ENCODE measurements at regions not wholly inside any gene's neighbourhood (a gene's known extent, or its start where the extent isn't known, plus 50 kb on each side); places are given as distances from the start of the nearest gene placed in this dataset.

GRCh38 chr17:12457493-12457892 is 208.2 kb upstream of the MYOCD start:
- no peak for DNase-seq

- no peak for DNase-seq
These were observed 206.0 kb upstream of the MYOCD start for GRCh38 chr17:12459736-12460135.

DNA sequence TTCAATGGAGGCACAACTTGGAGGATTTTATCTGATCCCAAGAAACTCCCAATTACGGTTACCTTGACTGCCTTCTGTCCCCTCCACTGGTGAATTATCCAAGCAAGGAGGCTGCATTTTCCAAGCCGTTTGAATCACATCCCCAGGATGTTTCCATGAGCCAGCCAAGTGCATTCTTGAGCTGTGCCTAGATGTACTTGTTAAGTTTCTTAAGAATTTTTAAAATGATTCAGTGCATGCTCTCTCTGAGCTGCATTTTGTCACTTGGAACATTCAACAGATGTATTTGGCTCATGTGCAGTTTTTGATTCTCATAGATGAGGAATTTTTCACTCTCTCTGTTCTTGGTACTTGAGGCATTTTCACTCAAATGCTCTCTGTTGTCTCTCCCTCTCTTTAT is 202.6 kb upstream of the MYOCD start:
- no peak for DNase-seq

DNA sequence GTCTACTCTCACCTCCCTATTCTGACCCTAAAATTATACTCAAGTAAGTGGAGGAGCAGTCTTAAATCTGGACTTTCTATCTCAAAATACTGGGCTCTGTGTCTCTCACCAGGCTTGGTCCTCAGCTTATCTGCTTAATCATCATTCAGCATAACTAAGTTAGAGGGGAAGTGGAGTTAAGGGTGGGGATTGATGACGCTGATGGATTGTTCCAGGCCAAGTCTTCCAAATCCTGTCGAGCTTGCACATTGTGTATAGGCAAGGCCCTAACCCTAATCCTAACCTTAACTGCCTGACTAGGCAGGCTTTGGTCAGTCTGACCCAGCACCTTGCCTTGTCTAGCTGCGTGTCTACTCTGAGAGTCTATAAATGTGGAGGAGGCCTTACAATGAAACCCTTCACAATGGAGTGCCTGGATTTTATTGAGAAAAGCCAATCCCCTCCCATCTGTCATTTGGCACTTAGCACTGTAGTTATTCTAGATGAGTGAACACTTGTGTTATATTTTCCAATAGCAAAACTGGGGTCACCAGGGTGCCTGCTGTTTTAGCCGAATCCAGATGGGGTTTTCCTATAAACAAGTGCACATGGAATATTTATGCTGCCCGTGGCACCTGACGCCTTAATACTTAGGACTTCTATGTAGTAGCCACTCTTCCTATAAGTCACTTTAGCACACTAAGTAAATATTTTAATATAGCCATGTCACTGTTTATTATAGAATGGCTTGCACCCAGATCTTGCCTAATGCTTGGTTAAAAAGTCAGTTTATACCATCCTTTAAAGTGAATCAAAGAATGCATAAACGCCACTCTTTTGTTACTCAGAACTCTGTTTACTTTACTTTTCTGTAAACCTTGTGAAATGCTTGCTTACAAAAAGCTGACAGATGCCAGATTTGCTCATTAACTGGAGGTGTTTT is 193.2 kb upstream of the MYOCD start:
- DNase-seq, result no peak

DNA sequence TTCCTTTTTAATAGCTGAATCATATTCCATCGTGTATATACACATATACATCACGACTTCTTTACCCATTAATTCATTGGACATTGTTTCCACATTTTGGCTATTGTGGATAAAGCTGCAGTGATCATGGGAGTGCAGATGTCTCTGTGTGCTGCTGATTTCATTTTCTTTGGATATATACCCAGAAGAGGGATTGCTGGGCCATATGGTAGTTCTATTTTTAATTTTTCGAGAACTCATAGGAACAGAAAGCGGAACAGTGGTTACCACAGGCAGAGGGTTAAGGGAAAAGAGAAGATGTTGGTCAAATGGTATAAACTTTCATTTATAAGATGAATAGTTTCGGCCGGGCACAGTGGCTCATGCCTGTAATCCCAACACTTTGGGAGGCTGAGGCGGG is 187.4 kb upstream of the MYOCD start:
- no peak for DNase-seq

DNA sequence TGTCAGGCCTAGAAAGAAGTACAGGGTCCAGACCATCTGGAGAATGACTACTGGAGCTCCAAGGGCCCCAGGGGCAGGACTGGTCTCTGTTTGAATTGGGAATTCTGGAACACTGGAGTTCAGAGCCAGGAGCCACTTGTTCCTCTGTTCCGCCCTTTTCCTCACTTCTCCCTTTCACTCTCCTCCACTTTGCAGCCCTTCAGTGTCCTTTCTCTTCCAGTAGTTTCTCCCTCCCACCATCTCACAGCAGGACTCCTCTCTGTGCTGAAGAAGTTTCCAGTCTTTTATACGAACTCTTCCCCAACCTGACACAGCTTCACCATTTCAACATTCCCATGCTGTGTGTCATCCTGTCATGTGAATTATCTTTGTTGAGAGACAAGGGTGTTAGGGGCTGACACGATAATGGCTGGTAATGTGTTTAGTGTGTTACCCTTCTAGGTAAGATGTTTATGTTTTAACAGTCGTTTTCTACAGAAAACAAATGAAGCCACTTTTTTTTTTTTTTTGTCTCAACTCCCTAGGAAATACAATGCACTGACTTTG is 180.3 kb upstream of the MYOCD start:
- no peak for DNase-seq

GRCh38 chr17:12489325-12489724 is 176.4 kb upstream of the MYOCD start:
- DNase-seq, result no peak

DNA sequence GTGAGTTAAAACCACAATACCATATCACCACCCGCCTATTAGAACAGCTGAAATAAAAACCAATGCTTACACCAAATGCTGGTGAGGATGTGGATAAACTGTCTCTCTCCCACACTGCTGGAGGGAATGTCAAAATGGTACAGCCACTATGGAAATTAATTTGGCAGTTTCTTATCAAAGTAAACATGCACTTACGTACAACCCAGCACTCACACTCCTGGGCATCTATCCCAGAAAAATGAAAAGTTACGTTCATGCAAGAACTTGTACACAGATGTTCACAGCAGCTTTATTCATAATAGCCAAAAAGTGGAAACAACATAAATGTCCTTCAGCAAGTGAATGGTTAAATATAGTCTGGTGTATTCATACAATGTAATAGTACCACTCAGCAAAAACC is 173.2 kb upstream of the MYOCD start:
- no peak for DNase-seq

- DNase-seq, result no peak
These were observed 159.8 kb upstream of the MYOCD start for GRCh38 chr17:12505866-12506265.

DNA sequence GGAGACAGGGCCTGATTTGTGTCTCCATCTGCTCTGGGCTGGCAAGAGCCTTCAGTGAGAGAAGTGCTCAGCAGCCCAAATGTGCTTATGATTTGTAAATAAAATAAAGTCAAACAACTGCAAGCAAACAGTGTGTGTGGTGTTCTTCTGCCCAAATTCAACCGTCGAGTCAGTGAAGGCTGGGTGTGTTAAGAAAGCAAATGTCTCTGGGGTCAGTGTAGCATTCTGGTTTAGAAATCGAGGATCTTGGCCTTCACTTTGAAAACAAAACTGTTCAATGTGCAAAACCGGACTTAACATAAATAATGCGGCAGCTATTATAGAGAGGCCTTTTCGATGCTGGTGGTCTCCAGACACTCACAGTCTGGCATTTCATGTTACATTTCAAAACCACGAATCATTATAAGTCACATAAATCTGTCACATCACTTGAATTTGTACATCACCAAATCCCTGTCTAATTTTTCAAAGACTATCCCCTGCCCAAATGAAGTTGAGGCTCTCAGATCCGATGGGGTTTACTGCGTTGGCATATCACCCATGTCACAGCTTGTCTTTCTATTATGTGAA is 158.6 kb upstream of the MYOCD start:
- no peak for DNase-seq

DNA sequence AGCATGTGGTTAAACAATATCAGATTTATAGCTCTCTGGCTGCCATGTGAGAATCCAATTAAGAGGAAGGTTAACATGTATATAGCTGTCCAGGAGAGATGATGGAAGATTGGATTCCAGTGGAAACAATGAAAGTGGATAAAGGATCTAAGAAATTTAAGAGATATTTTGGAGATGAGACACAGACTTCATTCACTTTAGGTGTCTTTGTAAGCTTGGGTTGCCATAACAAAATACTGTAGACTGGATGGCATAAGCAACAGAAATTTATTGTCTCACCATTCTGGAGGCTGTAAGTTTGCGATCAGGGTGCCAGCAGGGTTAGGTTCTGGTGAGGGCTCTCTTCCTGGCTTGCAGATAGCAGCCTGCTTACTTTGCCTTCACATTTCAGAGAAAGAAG is 155.9 kb upstream of the MYOCD start:
- no peak for DNase-seq

DNA sequence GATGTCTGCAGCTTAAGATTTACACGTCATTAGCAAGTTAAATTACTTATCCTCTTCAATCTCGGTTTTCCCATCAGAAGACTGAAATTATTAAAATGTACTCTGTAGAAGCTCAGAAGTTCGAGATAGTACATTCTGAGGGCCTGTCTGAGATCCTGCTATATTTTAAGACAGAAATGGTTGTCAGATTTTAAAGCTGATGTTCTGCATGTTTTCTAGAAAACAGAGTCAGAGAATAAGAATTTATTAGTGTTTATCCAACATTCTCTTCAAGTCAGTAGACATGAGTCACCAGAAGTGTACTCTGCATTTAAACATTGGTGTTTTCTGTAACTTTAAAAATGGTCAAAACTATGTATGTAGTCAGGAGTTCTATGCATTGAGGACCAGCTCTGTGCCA is 155.2 kb upstream of the MYOCD start:
- no peak for DNase-seq

DNA sequence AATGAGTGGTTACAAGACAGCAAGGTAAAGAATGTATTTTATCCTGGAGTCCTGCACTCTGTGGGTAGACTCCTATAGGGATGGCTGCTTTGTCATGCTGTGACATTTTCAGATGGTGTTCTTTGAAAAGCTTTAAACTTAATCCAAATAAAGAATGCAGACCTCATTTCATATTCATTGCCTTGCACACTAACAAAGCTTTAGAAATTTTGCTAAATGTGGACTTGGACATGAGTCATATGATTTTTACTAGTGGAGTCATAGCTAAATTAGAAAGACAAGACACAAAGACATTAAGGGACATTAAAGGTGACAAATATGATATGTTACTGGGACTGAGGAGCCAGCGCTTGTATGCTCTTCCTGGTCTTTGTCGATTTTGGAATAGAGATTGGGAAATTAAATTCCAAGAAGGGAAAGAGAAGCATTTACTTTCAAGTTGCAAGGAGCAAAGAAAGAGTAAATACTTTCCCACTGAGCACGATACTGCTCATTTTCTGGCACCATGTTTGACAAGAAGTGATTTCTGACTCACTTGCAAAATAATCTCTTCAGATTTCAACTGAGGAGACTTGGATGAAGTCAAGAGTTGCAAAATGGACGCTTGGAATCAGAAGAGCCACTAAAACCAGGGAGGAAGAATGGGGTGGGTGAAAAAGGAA is 152.9 kb upstream of the MYOCD start:
- DNase-seq, result no peak

GRCh38 chr17:12514596-12514995 is 151.1 kb upstream of the MYOCD start:
- DNase-seq, result no peak

DNA sequence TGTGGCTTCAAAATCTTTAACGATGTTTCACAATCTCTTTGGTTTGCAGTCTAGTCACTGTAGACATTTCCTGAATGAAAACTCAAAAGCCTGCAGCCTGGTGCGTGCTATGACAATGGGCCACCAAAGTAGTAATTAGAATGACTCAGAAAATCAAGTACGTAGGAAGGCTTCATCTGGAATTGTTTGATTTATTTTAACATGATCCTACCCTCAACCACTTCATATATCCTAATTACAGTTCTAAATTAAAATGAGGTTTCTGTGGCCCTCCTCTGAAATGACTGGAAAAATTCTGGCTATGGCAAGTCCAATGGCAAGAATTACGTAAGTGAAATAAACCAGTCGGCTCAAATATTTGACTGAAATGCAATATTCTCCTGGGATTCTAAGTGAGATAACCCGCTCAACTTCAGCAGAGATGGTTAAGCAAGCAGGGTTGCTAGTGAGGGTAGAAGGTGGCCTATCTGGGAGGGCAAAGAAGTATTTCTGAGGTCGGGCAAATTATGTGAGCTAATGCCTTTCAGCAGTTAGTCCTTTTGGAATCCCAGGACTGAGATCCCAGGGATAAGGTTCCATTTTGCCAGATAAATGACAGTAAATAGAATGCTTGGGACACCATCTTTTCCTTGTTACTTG is 145.6 kb upstream of the MYOCD start:
- no peak for DNase-seq

DNA sequence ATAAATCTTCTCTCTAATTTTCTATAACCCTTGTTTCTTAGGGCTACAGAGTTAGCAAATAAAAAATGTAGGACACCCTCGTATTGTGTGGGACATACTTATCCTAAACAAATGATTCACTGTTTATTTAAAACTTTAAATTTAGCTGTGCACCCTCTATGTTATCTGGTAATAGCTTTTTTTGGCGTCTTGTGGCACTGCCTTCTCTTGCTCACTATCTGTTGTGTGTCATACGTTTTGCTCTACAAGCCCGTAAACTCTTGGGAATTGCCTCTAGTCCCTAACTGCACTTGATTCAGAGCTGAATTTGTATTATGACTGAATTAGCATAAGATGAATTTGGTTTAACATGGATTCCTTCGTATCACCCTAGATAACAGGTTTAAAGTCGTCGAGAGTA is 144.3 kb upstream of the MYOCD start:
- no peak for DNase-seq

DNA sequence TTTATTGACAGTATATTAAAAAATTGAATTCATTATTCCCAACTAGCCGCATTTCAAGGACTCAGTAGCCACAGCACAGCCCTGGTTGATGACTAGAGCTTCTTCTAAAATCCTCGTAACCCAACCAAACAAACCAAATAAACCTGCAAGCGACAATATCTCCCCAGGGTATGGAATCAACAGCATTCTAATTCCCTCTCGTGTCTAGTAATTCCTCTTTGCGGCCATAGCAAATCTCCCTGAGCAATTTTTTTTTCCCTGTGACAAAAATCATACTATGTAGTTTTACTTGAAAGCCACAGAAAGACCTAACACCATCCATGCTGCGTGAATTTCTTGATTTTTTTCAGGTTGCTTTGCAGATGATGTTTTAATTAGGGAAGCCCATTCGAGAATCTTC is 143.4 kb upstream of the MYOCD start:
- no peak for DNase-seq

- no peak for DNase-seq
These were observed 142.9 kb upstream of the MYOCD start for GRCh38 chr17:12522743-12523183.

GRCh38 chr17:12523244-12523643 is 142.4 kb upstream of the MYOCD start:
- DNase-seq, result no peak

DNA sequence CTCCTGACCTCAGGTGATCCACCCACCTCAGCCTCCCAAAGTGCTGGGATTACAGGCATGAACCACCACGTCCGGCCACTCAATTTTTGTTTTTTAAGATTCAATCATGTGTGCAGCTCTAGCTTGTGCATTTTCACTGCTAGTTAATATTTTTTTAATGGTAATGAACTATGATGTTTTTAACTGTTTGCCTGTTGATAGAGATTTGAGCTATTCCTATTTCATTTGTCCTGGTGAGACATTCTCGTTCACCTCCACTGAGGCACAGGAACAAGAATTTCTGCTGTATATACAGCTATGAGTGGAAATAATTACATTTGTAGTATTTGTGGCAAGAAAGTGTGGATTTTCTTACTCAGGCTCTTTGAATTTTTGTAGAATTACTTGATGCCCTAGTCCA is 137.7 kb upstream of the MYOCD start:
- no peak for DNase-seq

GRCh38 chr17:12530161-12530560 is 135.5 kb upstream of the MYOCD start:
- no peak for DNase-seq

DNA sequence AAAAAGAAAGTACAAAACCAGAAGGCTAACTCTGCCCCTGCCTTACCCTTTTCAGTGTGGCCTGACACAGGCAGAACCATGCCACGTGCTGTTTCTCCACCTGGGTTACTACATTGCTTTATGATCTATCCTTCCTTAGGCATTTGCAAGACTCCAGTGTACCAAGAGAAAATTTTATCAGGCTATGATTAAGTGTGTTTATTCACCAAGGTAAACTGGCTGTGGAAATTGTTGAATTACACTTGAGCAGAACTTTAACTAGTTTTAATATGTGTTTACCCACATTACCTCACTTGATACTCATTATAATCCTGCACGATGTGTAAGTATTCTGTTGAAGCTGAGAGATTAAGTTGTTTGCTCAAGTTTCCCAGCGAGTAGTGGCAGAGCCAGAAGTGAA is 129.7 kb upstream of the MYOCD start:
- DNase-seq, result no peak

DNA sequence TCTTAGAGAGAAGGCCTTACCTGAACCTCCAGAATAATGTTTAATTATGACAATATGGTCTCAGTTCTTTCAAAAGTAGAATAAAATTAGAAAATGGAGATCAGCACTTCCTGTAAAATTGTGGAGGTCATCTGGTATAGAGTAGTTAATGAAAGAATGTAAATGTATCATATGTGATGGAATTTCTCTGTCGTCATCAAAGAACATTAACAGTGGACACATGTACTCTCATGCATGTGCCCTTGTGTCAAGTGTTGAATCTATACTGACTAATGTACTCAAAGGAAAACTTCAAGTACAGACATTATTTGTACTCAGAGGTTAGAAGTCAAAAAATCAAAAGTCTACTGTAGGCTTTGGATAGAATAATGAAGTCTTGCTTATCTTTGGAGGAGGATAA is 129.2 kb upstream of the MYOCD start:
- DNase-seq, result no peak

All from hematopoietic multipotent progenitor cell treated with erythropoietin and hydrocortisone succinate and interleukin-3 and kit ligand, for 4 days (in vitro differentiated cells).